HEK293T (cell line): ENCODE measurements at regions not wholly inside any gene's neighbourhood (a gene's known extent, or its start where the extent isn't known, plus 50 kb on each side); places are given as distances from the start of the nearest gene placed in this dataset.

Experiments
- CTCF ChIA-PET: fragments of 350-600 bp; formaldehyde crosslinking; extraction: SDS; loops from one replicate; lab custom pipeline; 2021; ENCODE audit warnings: antibody characterized with exemption, inconsistent platforms; lab: Yijun Ruan, JAX
- POLR2A ChIA-PET: fragments of 350-600 bp; formaldehyde crosslinking; extraction: SDS; loops from one replicate; lab custom pipeline; 2020; ENCODE audit warnings: antibody characterized with exemption, inconsistent platforms; lab: Yijun Ruan, JAX
- DNase-seq: peaks from one replicate; pipeline ENCODE4 v3.0.0; 2012; ENCODE audit warnings: mixed read lengths; ENCODE audit errors: extremely low spot score
- ARNT ChIP-seq: fragments of 450-650 bp; IDR thresholded peaks from 2 replicates; pipeline ENCODE4 v1.6.1; 2017; ENCODE audit warnings: mild to moderate bottlenecking
- BHLHE40 ChIP-seq: fragments of 450-650 bp; IDR thresholded peaks from 2 replicates; pipeline ENCODE4 v1.6.1; 2016; ENCODE audit warnings: mild to moderate bottlenecking, moderate library complexity, borderline replicate concordance
- CTBP1 ChIP-seq: fragments of 450-650 bp; IDR thresholded peaks from 2 replicates; pipeline ENCODE4 v1.6.1; 2016; ENCODE audit warnings: borderline replicate concordance
- ELF4 ChIP-seq: fragments of 450-650 bp; IDR thresholded peaks from 2 replicates; pipeline ENCODE4 v1.6.1; 2017; ENCODE audit warnings: antibody characterized with exemption
- FOXA1 ChIP-seq: fragments of 450-650 bp; IDR thresholded peaks from 2 replicates; pipeline ENCODE4 v1.6.1; 2016; ENCODE audit warnings: mild to moderate bottlenecking
- FOXK2 ChIP-seq: fragments of 450-650 bp; IDR thresholded peaks from 2 replicates; pipeline ENCODE4 v1.6.1; 2016; ENCODE audit warnings: mild to moderate bottlenecking
- FOXM1 ChIP-seq: fragments of 450-650 bp; IDR thresholded peaks from 2 replicates; pipeline ENCODE4 v1.6.1; 2017; ENCODE audit warnings: mild to moderate bottlenecking, borderline replicate concordance
- HDGF ChIP-seq: fragments of 450-650 bp; IDR thresholded peaks from 2 replicates; pipeline ENCODE4 v1.6.1; 2017; ENCODE audit warnings: antibody characterized with exemption, borderline replicate concordance
- L3MBTL2 ChIP-seq: fragments of 450-650 bp; conservative IDR thresholded peaks from 2 replicates; pipeline ENCODE4 v1.6.1; 2016; ENCODE audit warnings: mild to moderate bottlenecking
- LEF1 ChIP-seq: fragments of 450-650 bp; IDR thresholded peaks from 2 replicates; pipeline ENCODE4 v1.6.1; 2017; ENCODE audit warnings: mild to moderate bottlenecking, borderline replicate concordance
- NFRKB ChIP-seq: fragments of 450-650 bp; IDR thresholded peaks from 2 replicates; pipeline ENCODE4 v1.6.1; 2016; ENCODE audit warnings: mild to moderate bottlenecking, moderate library complexity
- PKNOX1 ChIP-seq: fragments of 450-650 bp; IDR thresholded peaks from 2 replicates; pipeline ENCODE4 v1.6.1; 2016
- SP1 ChIP-seq: fragments of 450-650 bp; IDR thresholded peaks from 2 replicates; pipeline ENCODE4 v1.6.1; 2017
- SUZ12 ChIP-seq: fragments of 450-650 bp; IDR thresholded peaks from 2 replicates; pipeline ENCODE4 v1.6.1; 2016; ENCODE audit warnings: mild to moderate bottlenecking
- TARDBP ChIP-seq: fragments of 450-650 bp; IDR thresholded peaks from 2 replicates; pipeline ENCODE4 v1.6.1; 2016
- ZNF384 ChIP-seq: fragments of 450-650 bp; IDR thresholded peaks from 2 replicates; pipeline ENCODE4 v1.6.1; 2016

GRCh38 chr17:52758481-52758880 is 600.0 kb upstream of the CA10 start:
- ChIA-PET CTCF (no interaction called here), POLR2A (no interaction called here)
- DNase-seq: no peak
- TF ChIP-seq PKNOX1 (no peak), HDGF (no peak)

GRCh38 chr17:52756746-52757145 is 598.2 kb upstream of the CA10 start:
- CTCF ChIA-PET: interaction anchor here (0.7 kb wide), 1 partner anchor 35 kb away, joined by 3 read pairs; no protein-coding TSS in a partner anchor
- POLR2A ChIA-PET: no interaction called here
- TF ChIP-seq BHLHE40 (no peak), NFRKB (no peak), ARNT (no peak), SP1 (no peak), FOXK2 (no peak), SUZ12 (no peak), CTBP1 (no peak), L3MBTL2 (no peak), ZNF384 (no peak)
- DNase-seq: no peak

GRCh38 chr17:52754838-52755237 is 596.3 kb upstream of the CA10 start:
- TF ChIP-seq SP1 (no peak), FOXA1 (no peak), PKNOX1 (no peak), HDGF (no peak), SUZ12 (no peak), TARDBP (no peak)
- DNase-seq: no peak
- CTCF ChIA-PET: no interaction called here
- POLR2A ChIA-PET: no interaction called here

- CTCF ChIA-PET: no interaction called here
- POLR2A ChIA-PET: no interaction called here
- TF ChIP-seq L3MBTL2 (no peak), FOXA1 (no peak), ZNF384 (no peak), HDGF (no peak), SP1 (no peak), PKNOX1 (no peak), FOXK2 (no peak), NFRKB (no peak), ARNT (no peak), LEF1 (no peak), SUZ12 (no peak), ELF4 (no peak), FOXM1 (no peak), TARDBP (no peak), CTBP1 (no peak), BHLHE40 (no peak)
- DNase-seq: no peak
Measured at GRCh38 chr17:52751051-52751450, 592.5 kb upstream of the CA10 start.

- CTCF ChIA-PET: no interaction called here
- POLR2A ChIA-PET: no interaction called here
- no peak for DNase-seq
- TF ChIP-seq ELF4 (no peak), TARDBP (no peak), ARNT (no peak), ZNF384 (no peak), FOXA1 (no peak), SUZ12 (no peak), BHLHE40 (no peak), NFRKB (no peak), FOXK2 (no peak), FOXM1 (no peak), L3MBTL2 (no peak)
Measured at GRCh38 chr17:52744179-52744578, 585.7 kb upstream of the CA10 start.

- ChIA-PET CTCF (no interaction called here), POLR2A (no interaction called here)
- TF ChIP-seq SUZ12 (no peak), CTBP1 (no peak), NFRKB (no peak), SP1 (no peak)
- no peak for DNase-seq
Measured at GRCh38 chr17:52740006-52740405, 581.5 kb upstream of the CA10 start.

- no peak for TF ChIP-seq BHLHE40
- no peak for TF ChIP-seq SUZ12
- TF ChIP-seq NFRKB: no peak
- TF ChIP-seq HDGF: no peak
- no peak for TF ChIP-seq FOXK2
- DNase-seq: no peak
- POLR2A ChIA-PET: no interaction called here
- CTCF ChIA-PET: no interaction called here
Measured at GRCh38 chr17:52738791-52739190, 580.3 kb upstream of the CA10 start.
